Prostate gland (tissue), 2 donors: ENCODE measurements at regions not wholly inside any gene's neighbourhood (a gene's known extent, or its start where the extent isn't known, plus 50 kb on each side); places are given as distances from the start of the nearest gene placed in this dataset.

ENCODE experiments used
- POLR2A ChIP-seq: fragments of 450-650 bp; IDR thresholded peaks from one replicate; pipeline ENCODE4 v1.6.1; 2016; ENCODE audit warnings: antibody characterized with exemption, mild to moderate bottlenecking
- TF ChIP-seq, protein P1 (sequence below), 4 experiments: fragments of 200-600 bp in 2 of 4; fragments of 450-650 bp in 2 of 4; sonication (generic) in 2 of 4; IDR thresholded peaks; 1 replicate in 3 of 4; 2 replicates in 1 of 4; pipeline ENCODE4 v1.5.1; 2016 to 2019; ENCODE audit warnings: antibody characterized with exemption in 4 of 4, mild to moderate bottlenecking in 2 of 4, moderate library complexity in 2 of 4

DNA sequence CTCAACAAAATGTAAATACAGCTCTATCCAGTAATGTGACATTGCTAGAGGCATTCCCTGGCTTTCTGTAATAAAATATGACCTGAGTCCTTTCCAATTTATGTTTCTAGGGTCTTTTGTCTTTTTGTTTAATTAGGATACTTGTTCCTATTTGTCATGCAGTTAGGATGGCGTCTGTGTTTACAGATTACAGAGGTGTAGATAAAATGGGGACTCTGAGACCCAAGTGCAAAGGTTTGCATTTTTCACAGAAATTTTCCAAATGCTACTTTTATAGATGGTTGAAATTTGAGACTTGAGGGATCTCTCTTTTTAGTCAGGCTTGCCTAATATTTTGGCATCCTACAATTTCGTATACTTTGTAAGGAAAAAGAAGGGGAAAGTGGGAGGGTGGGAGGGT lies 332.4 kb downstream of the PTEN start:
- TF ChIP-seq POLR2A, result no peak
- TF ChIP-seq, protein P1, sequence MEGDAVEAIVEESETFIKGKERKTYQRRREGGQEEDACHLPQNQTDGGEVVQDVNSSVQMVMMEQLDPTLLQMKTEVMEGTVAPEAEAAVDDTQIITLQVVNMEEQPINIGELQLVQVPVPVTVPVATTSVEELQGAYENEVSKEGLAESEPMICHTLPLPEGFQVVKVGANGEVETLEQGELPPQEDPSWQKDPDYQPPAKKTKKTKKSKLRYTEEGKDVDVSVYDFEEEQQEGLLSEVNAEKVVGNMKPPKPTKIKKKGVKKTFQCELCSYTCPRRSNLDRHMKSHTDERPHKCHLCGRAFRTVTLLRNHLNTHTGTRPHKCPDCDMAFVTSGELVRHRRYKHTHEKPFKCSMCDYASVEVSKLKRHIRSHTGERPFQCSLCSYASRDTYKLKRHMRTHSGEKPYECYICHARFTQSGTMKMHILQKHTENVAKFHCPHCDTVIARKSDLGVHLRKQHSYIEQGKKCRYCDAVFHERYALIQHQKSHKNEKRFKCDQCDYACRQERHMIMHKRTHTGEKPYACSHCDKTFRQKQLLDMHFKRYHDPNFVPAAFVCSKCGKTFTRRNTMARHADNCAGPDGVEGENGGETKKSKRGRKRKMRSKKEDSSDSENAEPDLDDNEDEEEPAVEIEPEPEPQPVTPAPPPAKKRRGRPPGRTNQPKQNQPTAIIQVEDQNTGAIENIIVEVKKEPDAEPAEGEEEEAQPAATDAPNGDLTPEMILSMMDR (IDR thresholded peaks at IDR 0.05), result no peak
